CD4-positive, alpha-beta T cell (primary cell): ENCODE measurements at regions not wholly inside any gene's neighbourhood (a gene's known extent, or its start where the extent isn't known, plus 50 kb on each side); places are given as distances from the start of the nearest gene placed in this dataset.

Experiments used
- ATAC-seq: fragments of 200-7000 bp; cut with Tn5 transposase; one replicate; pipeline ENCODE4 v1.10.0; 2022; ENCODE audit warnings: mild to moderate bottlenecking; ENCODE audit not compliant: poor library complexity
- CTCF ChIA-PET: fragments of 350-600 bp; sonication (Branson Sonifier 250); formaldehyde crosslinking; loops from one replicate; lab custom pipeline; 2021; ENCODE audit warnings: antibody characterized with exemption, inconsistent platforms; lab: Charles Lee
- POLR2A ChIA-PET: fragments of 350-600 bp; sonication (Branson Sonifier 250); formaldehyde crosslinking; loops from one replicate; lab custom pipeline; 2021; ENCODE audit warnings: antibody characterized with exemption, inconsistent platforms; lab: Charles Lee
- DNase-seq, 14 experiments: peaks; one replicate each; pipeline ENCODE4 v3.0.0-alpha.2; 2013 to 2020; ENCODE audit warnings: mixed read lengths in 2 of 14
- H3K27ac ChIP-seq, 2 donors: one replicate each; pipeline versions ENCODE4 v1.5.1 to v1.7.0; 2013; ENCODE audit warnings: low read length in 2 of 2, low read depth in 1 of 2, mild to moderate bottlenecking in 1 of 2
- H3K27me3 ChIP-seq, 2 experiments: 1 replicate in 1 of 2; 2 replicates in 1 of 2; pipeline versions ENCODE4 v1.6.1 to v1.7.0; 2013; ENCODE audit warnings: low read length in 2 of 2, control low read depth in 1 of 2, mild to moderate bottlenecking in 1 of 2, moderate library complexity in 1 of 2; ENCODE audit not compliant: insufficient read depth in 2 of 2, control insufficient read depth in 1 of 2
- H3K36me3 ChIP-seq: one replicate; pipeline ENCODE4 v1.6.1; 2013; ENCODE audit warnings: low read length, control low read depth; ENCODE audit not compliant: insufficient read depth
- H3K4me1 ChIP-seq: one replicate; pipeline ENCODE4 v1.6.1; 2013; ENCODE audit warnings: low read length, control low read depth; ENCODE audit not compliant: insufficient read depth
- H3K4me3 ChIP-seq: one replicate; pipeline ENCODE4 v1.5.1; 2013; ENCODE audit warnings: mild to moderate bottlenecking, low read length, moderate library complexity
- H3K9me3 ChIP-seq, 2 experiments: 1 replicate in 1 of 2; 2 replicates in 1 of 2; pipeline versions ENCODE4 v1.6.1 to v1.7.0; 2013; ENCODE audit warnings: low read length in 2 of 2, mild to moderate bottlenecking in 2 of 2, control low read depth in 1 of 2, moderate library complexity in 1 of 2; ENCODE audit not compliant: control insufficient read depth in 1 of 2, insufficient read depth in 1 of 2
- H3K27ac Mint-ChIP-seq: one replicate; pipeline ENCODE4 v1.8.0; 2020; ENCODE audit warnings: mixed read lengths
- H3K27me3 Mint-ChIP-seq: one replicate; pipeline ENCODE4 v1.8.0; 2021; ENCODE audit warnings: mixed read lengths
- H3K36me3 Mint-ChIP-seq: one replicate; pipeline ENCODE4 v1.8.0; 2021; ENCODE audit warnings: low read depth, mixed read lengths
- H3K4me1 Mint-ChIP-seq: one replicate; pipeline ENCODE4 v1.8.0; 2021; ENCODE audit warnings: low read depth, mixed read lengths
- H3K4me3 Mint-ChIP-seq: one replicate; pipeline ENCODE4 v1.8.0; 2020; ENCODE audit warnings: mild to moderate bottlenecking, mixed read lengths
- H3K9me3 Mint-ChIP-seq: one replicate; pipeline ENCODE4 v1.8.0; 2020; ENCODE audit warnings: mixed read lengths
- intact Hi-C, 2 experiments: fragments of 100-400 bp; cut with DNase I in 1 of 2; cut with micrococcal nuclease in 1 of 2; formaldehyde crosslinking; loops; one replicate each; pipeline versions ENCODE4 v1.15.1 to v1.9.0; 2023 to 2025; cut with DNase I, micrococcal nuclease
- TF ChIP-seq, protein P1 (sequence below): fragments of 200-600 bp; IDR thresholded peaks from one replicate; pipeline ENCODE4 v1.8.0; 2022; ENCODE audit warnings: antibody characterized with exemption, mild to moderate bottlenecking

GRCh38 chr18:77329651-77330050 lies 80.0 kb downstream of the GALR1 start:
- no peak overlapping the region for H3K4me3 ChIP-seq
- no peaks in the 10 kb centered on the region for H3K4me1 ChIP-seq
- no peaks in the 10 kb centered on the region for H3K9me3 Mint-ChIP-seq
- ATAC-seq (no peak), DNase-seq (no peak)
- H3K36me3 ChIP-seq, result no peaks in the 10 kb centered on the region
- no peaks in the 10 kb centered on the region for H3K36me3 Mint-ChIP-seq
- TF ChIP-seq, protein P1, sequence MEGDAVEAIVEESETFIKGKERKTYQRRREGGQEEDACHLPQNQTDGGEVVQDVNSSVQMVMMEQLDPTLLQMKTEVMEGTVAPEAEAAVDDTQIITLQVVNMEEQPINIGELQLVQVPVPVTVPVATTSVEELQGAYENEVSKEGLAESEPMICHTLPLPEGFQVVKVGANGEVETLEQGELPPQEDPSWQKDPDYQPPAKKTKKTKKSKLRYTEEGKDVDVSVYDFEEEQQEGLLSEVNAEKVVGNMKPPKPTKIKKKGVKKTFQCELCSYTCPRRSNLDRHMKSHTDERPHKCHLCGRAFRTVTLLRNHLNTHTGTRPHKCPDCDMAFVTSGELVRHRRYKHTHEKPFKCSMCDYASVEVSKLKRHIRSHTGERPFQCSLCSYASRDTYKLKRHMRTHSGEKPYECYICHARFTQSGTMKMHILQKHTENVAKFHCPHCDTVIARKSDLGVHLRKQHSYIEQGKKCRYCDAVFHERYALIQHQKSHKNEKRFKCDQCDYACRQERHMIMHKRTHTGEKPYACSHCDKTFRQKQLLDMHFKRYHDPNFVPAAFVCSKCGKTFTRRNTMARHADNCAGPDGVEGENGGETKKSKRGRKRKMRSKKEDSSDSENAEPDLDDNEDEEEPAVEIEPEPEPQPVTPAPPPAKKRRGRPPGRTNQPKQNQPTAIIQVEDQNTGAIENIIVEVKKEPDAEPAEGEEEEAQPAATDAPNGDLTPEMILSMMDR, result no peak
- no peak overlapping the region for H3K4me3 Mint-ChIP-seq
- no peak overlapping the region for H3K27ac Mint-ChIP-seq
- H3K27me3 Mint-ChIP-seq, result peaks cover 26% of the 10 kb centered on the region
- no peaks in the 10 kb centered on the region for H3K4me1 Mint-ChIP-seq
- CTCF ChIA-PET, result interaction anchor here (0.6 kb wide), 1 partner anchor 38 kb away, joined by 3 read pairs; no protein-coding TSS in a partner anchor
- intact Hi-C loops, result no loop called here
- no peaks in the 10 kb centered on the region for H3K27me3 ChIP-seq
- POLR2A ChIA-PET, result no interaction called here
- no peak overlapping the region for H3K27ac ChIP-seq
- H3K9me3 ChIP-seq, result no peaks in the 10 kb centered on the region

GRCh38 chr18:77334876-77335275 lies 85.2 kb downstream of the GALR1 start:
- Histone ChIP-seq H3K36me3 (no peaks in the 10 kb centered on the region), H3K4me3 (no peak overlapping the region), H3K27me3 (peaks cover 10 to 21% of the 10 kb centered on the region in 2 experiments), H3K27ac (no peak overlapping the region), H3K9me3 (peaks cover 0 to 5% of the 10 kb centered on the region in 2 experiments), H3K4me1 (no peaks in the 10 kb centered on the region)
- no peaks in the 10 kb centered on the region for H3K4me1 Mint-ChIP-seq
- no peak overlapping the region for H3K4me3 Mint-ChIP-seq
- ATAC-seq, result no peak
- no peak for DNase-seq
- H3K27me3 Mint-ChIP-seq, result peaks cover 55% of the 10 kb centered on the region
- intact Hi-C loops, result no loop called here
- POLR2A ChIA-PET, result no interaction called here
- no peaks in the 10 kb centered on the region for H3K36me3 Mint-ChIP-seq
- CTCF ChIA-PET, result no interaction called here
- TF ChIP-seq, protein P1, result no peak
- H3K9me3 Mint-ChIP-seq, result no peaks in the 10 kb centered on the region
- no peak overlapping the region for H3K27ac Mint-ChIP-seq

GRCh38 chr18:77337604-77338003 lies 88.0 kb downstream of the GALR1 start:
- TF ChIP-seq, protein P1, result no peak
- H3K27me3 Mint-ChIP-seq, result peaks cover 61% of the 10 kb centered on the region

More at GRCh38 chr18:77337604-77338003, 88.0 kb downstream of the GALR1 start:
- Mint-ChIP-seq H3K36me3 (no peaks in the 10 kb centered on the region), H3K27ac (no peak overlapping the region), H3K4me3 (no peak overlapping the region), H3K4me1 (no peaks in the 10 kb centered on the region), H3K9me3 (no peaks in the 10 kb centered on the region)
- ATAC-seq, result no peak
- no peak for DNase-seq
- Histone ChIP-seq H3K36me3 (no peaks in the 10 kb centered on the region), H3K9me3 (peaks cover 0 to 5% of the 10 kb centered on the region in 2 experiments), H3K4me1 (no peaks in the 10 kb centered on the region), H3K4me3 (no peak overlapping the region), H3K27me3 (peaks cover 10 to 21% of the 10 kb centered on the region in 2 experiments), H3K27ac (no peak overlapping the region)
- CTCF ChIA-PET, result no interaction called here
- intact Hi-C loops, result no loop called here
- POLR2A ChIA-PET, result no interaction called here
